GM18519 (cell line): ENCODE measurements at regions not wholly inside any gene's neighbourhood (a gene's known extent, or its start where the extent isn't known, plus 50 kb on each side); places are given as distances from the start of the nearest gene placed in this dataset.
"Not testable (repeated sequence)": the region's sequence is repeated elsewhere in the genome, so short reads cannot be mapped to it uniquely, and the experiment has no call there.

ENCODE experiments used
- ATAC-seq: cut with Tn5 transposase; IDR thresholded peaks from one replicate; pipeline ENCODE4 v1.9.1; 2021; ENCODE audit warnings: mild to moderate bottlenecking, moderate library complexity; ENCODE audit not compliant: unreplicated experiment, low FRiP score

GRCh38 chr7:114293289-114294012, 121.2 kb upstream of the FOXP2 start:
- ATAC-seq, result no peak

GRCh38 chr7:114279901-114280300, 134.7 kb upstream of the FOXP2 start:
- no peak for ATAC-seq

GRCh38 chr7:114273218-114273617, 141.4 kb upstream of the FOXP2 start:
- no peak for ATAC-seq

GRCh38 chr7:114269714-114270113, 144.9 kb upstream of the FOXP2 start:
- no peak for ATAC-seq

GRCh38 chr7:114267550-114267949, 147.1 kb upstream of the FOXP2 start:
- ATAC-seq, result not testable (repeated sequence)

GRCh38 chr7:114264023-114264422, 150.6 kb upstream of the FOXP2 start:
- no peak for ATAC-seq

- no peak for ATAC-seq
Observed at GRCh38 chr7:114263219-114263618, 151.4 kb upstream of the FOXP2 start.

- no peak for ATAC-seq
Observed at GRCh38 chr7:114255404-114255841, 159.2 kb upstream of the FOXP2 start.

- no peak for ATAC-seq
Observed at GRCh38 chr7:114243646-114244045, 171.0 kb upstream of the FOXP2 start.

GRCh38 chr7:114242992-114243507, 171.6 kb upstream of the FOXP2 start:
- ATAC-seq, result no peak

- ATAC-seq, result no peak
Observed at GRCh38 chr7:114229246-114229645, 185.4 kb upstream of the FOXP2 start.

- no peak for ATAC-seq
Observed at GRCh38 chr7:114225784-114226183, 188.8 kb upstream of the FOXP2 start.

- ATAC-seq, result no peak
Observed at GRCh38 chr7:114218283-114218682, 196.3 kb upstream of the FOXP2 start.

GRCh38 chr7:114217026-114217806, 197.4 kb upstream of the FOXP2 start:
- ATAC-seq, result no peak

- no peak for ATAC-seq
Observed at GRCh38 chr7:114214466-114214865, 200.1 kb upstream of the FOXP2 start.

- no peak for ATAC-seq
Observed at GRCh38 chr7:114212721-114213429, 201.7 kb upstream of the FOXP2 start.

- ATAC-seq, result no peak
Observed at GRCh38 chr7:114209968-114210367, 204.6 kb upstream of the FOXP2 start.

- no peak for ATAC-seq
Observed at GRCh38 chr7:114206688-114207087, 207.9 kb upstream of the FOXP2 start.

- no peak for ATAC-seq
Observed at GRCh38 chr7:114196517-114196916, 218.1 kb upstream of the FOXP2 start.

- ATAC-seq, result no peak
Observed at GRCh38 chr7:114190387-114190786, 224.2 kb upstream of the FOXP2 start.
